Right lobe of liver (tissue), 4 donors: ENCODE measurements at regions not wholly inside any gene's neighbourhood (a gene's known extent, or its start where the extent isn't known, plus 50 kb on each side); places are given as distances from the start of the nearest gene placed in this dataset.

ENCODE experiments used
- POLR2A ChIP-seq: fragments of 450-650 bp; IDR thresholded peaks from one replicate; pipeline ENCODE4 v1.6.1; 2017; ENCODE audit warnings: antibody characterized with exemption, mild to moderate bottlenecking
- TF ChIP-seq, protein P1 (sequence below), 4 donors: fragments of 200-600 bp in 3 of 4; fragments of 450-650 bp in 1 of 4; IDR thresholded peaks; one replicate each; pipeline versions ENCODE4 v1.5.1 to v1.8.0; 2016 to 2022; ENCODE audit warnings: antibody characterized with exemption in 4 of 4, mild to moderate bottlenecking in 2 of 4
- donor health status: DM: no; HTN: no; CAD: no.
- donor health status: DM: no; HTN: no; CAD: no.
- donor health status: DM: no; HTN: yes; CAD: no.

DNA sequence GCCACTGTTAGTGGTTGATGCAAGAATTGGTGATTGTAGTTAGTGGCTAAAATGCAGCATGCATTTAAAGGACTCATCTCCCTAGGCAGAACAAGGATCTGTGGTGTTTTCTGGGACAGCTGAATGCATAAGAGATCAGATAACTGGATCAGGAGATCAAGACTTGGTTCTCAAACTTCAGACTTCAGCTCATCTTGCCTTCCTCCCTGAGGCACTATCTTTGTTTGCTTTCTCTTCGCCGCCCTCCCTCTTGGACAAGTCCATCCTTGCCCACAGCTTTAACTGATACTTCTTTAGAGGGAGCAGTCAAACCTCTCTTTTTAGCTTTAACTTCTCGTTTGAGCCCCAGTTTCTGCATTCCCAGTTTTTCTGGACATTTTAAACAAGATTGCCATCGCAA, 195.4 kb upstream of the TPRG1 start:
- TF ChIP-seq, protein P1, sequence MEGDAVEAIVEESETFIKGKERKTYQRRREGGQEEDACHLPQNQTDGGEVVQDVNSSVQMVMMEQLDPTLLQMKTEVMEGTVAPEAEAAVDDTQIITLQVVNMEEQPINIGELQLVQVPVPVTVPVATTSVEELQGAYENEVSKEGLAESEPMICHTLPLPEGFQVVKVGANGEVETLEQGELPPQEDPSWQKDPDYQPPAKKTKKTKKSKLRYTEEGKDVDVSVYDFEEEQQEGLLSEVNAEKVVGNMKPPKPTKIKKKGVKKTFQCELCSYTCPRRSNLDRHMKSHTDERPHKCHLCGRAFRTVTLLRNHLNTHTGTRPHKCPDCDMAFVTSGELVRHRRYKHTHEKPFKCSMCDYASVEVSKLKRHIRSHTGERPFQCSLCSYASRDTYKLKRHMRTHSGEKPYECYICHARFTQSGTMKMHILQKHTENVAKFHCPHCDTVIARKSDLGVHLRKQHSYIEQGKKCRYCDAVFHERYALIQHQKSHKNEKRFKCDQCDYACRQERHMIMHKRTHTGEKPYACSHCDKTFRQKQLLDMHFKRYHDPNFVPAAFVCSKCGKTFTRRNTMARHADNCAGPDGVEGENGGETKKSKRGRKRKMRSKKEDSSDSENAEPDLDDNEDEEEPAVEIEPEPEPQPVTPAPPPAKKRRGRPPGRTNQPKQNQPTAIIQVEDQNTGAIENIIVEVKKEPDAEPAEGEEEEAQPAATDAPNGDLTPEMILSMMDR (IDR thresholded peaks at IDR 0.05) = no peak
- no peak for TF ChIP-seq POLR2A
